HAP-1 (cell line): ENCODE measurements at regions not wholly inside any gene's neighbourhood (a gene's known extent, or its start where the extent isn't known, plus 50 kb on each side); places are given as distances from the start of the nearest gene placed in this dataset.

Experiments
- DNase-seq, 2 experiments: peaks; one replicate each; pipeline ENCODE4 v3.0.0-alpha.2; 2016 to 2020; ENCODE audit warnings: low spot score in 2 of 2
- H3K27me3 ChIP-seq: fragments of 250-450 bp; sonication (Bioruptor Pico); 2 replicates; pipeline ENCODE4 v1.5.1; 2020; ENCODE audit warnings: low read depth, mild to moderate bottlenecking, moderate library complexity
- H3K36me3 ChIP-seq: fragments of 250-450 bp; sonication (Bioruptor Pico); replicated peaks from 2 replicates; pipeline ENCODE4 v1.5.1; 2020; ENCODE audit warnings: mild to moderate bottlenecking
- H3K4me1 ChIP-seq: fragments of 250-450 bp; sonication (Bioruptor Pico); 2 replicates; pipeline ENCODE4 v1.5.1; 2020; ENCODE audit warnings: mild to moderate bottlenecking
- H3K4me3 ChIP-seq: fragments of 250-450 bp; sonication (Bioruptor Pico); 2 replicates; pipeline ENCODE4 v1.5.1; 2020; ENCODE audit warnings: mild to moderate bottlenecking, moderate library complexity
- H3K9me3 ChIP-seq: fragments of 250-450 bp; sonication (Bioruptor Pico); 2 replicates; pipeline ENCODE4 v1.5.1; 2020; ENCODE audit warnings: mild to moderate bottlenecking, moderate library complexity
- in situ Hi-C: fragments of 300-500 bp; cut with MboI; formaldehyde crosslinking; loops from 3 replicates; pipeline ENCODE4 v1.14.3; 2020; ENCODE audit warnings: low sequenced_read_pairs, inconsistent platforms, mixed read lengths

DNA sequence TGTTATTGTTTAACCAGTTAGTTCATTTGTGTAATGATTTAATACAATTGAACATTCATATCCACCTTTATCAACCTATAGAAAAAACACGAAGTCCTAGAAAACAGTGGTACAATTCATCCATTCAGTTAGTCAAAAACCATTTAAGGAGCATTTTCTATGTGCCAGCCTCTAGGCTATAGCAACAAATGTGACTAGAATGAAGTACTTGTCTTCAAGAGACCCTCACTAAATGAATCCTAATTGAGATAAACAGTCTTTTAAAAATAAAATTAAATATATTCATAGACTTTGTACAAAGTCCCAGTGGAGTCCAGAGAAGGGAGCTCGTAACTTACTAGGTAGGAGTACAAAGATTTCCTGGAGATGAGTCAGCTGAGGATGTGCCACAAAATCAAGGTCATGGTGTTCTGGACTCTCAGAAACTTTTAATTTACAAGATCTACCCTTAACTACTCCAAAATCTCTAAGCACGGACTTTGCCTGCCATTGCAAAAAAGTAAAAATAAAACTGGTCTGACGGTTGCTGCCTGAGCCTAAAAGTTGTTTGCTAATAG lies 430.7 kb upstream of the DCN start:
- no peaks in the 10 kb centered on the region for H3K27me3 ChIP-seq
- in situ Hi-C loops: no loop called here
- H3K9me3 ChIP-seq: no peaks in the 10 kb centered on the region
- no peaks in the 10 kb centered on the region for H3K36me3 ChIP-seq
- DNase-seq: no peak
- H3K4me3 ChIP-seq: no peak overlapping the region
- H3K4me1 ChIP-seq: no peaks in the 10 kb centered on the region

DNA sequence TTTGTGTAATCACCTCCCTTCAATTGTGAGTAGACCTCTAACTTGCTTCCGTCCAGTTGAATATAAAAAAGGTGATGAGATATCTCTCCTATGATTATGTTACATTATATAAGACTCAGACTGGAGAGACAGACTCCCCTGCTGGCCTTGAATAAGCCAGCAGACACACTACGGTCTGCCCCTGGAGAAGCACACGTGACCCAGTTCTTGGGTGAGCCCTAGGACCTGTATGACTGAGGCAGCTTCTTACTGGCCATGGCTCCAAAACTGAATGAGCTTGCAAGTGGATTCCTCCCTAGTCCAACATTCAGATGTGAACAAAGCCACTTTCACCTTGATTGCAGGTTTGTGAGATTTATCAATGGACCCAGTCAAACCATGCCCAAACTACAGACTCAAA lies 427.9 kb upstream of the DCN start:
- no peak for DNase-seq
- Histone ChIP-seq H3K27me3 (no peaks in the 10 kb centered on the region), H3K9me3 (no peaks in the 10 kb centered on the region), H3K4me3 (no peak overlapping the region), H3K4me1 (no peaks in the 10 kb centered on the region), H3K36me3 (no peaks in the 10 kb centered on the region)
- in situ Hi-C loops: no loop called here

DNA sequence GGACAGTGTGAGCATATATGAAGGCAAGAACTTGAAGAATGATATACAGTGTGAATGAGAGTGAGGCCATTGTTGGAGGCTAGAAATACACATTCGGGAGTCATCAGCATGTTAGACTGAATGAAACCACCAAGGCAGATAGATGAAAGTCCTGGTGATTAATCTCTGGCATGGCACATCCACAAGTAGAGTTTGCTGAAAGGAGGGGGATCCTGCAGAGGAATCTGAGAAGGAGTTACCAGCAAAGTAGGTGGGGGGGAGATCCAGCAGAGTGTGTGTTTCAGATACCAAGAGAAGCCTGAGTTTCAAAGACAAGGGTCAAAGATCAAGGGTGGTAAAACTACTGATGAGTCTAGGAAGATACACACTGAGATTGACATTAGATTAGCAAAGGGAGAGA lies 426.7 kb upstream of the DCN start:
- in situ Hi-C loops: no loop called here
- no peak for DNase-seq

DNA sequence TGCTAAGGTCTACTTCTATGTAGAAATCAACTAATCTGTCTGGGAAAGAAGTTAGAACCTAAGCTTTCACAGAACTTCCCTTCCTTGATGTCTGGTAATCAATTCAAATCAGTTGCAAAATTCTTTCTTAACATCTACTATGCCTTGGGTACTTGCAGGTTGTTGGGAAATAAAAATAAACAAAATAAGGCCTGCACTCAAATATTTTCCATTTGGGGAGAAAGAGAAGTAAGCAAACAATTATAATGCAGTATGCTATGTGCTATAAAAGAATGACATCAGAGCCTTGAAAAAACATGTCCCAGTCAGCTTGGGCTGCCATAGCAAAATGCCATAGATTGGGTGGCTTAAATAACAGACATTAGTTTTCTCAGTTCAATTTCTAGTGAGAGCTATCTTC lies 425.9 kb upstream of the DCN start:
- Histone ChIP-seq H3K36me3 (no peaks in the 10 kb centered on the region), H3K4me3 (no peak overlapping the region), H3K9me3 (no peaks in the 10 kb centered on the region), H3K27me3 (no peaks in the 10 kb centered on the region), H3K4me1 (no peaks in the 10 kb centered on the region)
- DNase-seq: no peak
- in situ Hi-C loops: no loop called here

More for the DNA sequence above, 426.7 kb upstream of the DCN start:
- no peaks in the 10 kb centered on the region for H3K36me3 ChIP-seq
- no peaks in the 10 kb centered on the region for H3K27me3 ChIP-seq
- H3K9me3 ChIP-seq: no peaks in the 10 kb centered on the region
- H3K4me1 ChIP-seq: no peaks in the 10 kb centered on the region
- H3K4me3 ChIP-seq: no peak overlapping the region

- DNase-seq: no peak
- H3K9me3 ChIP-seq: no peaks in the 10 kb centered on the region
Measured at GRCh38 chr12:91606662-91607377, 424.2 kb upstream of the DCN start.

GRCh38 chr12:91604897-91605296 lies 422.3 kb upstream of the DCN start:
- no peak for DNase-seq
- Histone ChIP-seq H3K27me3 (no peaks in the 10 kb centered on the region), H3K4me3 (no peak overlapping the region), H3K36me3 (no peaks in the 10 kb centered on the region), H3K9me3 (no peaks in the 10 kb centered on the region), H3K4me1 (no peaks in the 10 kb centered on the region)
- in situ Hi-C loops: no loop called here

More at GRCh38 chr12:91606662-91607377, 424.2 kb upstream of the DCN start:
- in situ Hi-C loops: no loop called here
- no peaks in the 10 kb centered on the region for H3K4me1 ChIP-seq
- H3K27me3 ChIP-seq: no peaks in the 10 kb centered on the region
- H3K4me3 ChIP-seq: no peak overlapping the region
- no peaks in the 10 kb centered on the region for H3K36me3 ChIP-seq

DNA sequence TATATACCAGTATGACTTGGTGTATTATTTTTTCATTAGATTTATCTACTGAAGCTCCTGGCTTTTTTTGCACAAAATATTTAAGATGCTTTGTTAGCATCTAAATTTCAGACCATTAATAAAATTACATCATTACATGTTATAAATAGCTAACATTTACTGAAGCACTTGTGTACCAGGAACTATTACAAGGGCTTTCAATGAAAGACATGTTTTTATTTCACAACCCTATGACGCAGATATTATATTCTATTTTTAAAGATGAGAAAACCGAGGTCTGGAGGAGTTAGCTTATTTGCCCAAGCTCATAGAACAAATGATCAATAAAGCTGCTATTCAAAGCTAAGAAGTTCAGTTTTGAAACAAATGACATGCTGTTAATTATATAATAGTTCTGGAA lies 420.4 kb upstream of the DCN start:
- Histone ChIP-seq H3K36me3 (no peaks in the 10 kb centered on the region), H3K9me3 (no peaks in the 10 kb centered on the region), H3K4me1 (no peaks in the 10 kb centered on the region), H3K27me3 (no peaks in the 10 kb centered on the region), H3K4me3 (no peak overlapping the region)
- in situ Hi-C loops: no loop called here
- DNase-seq: no peak

- in situ Hi-C loops: no loop called here
- no peaks in the 10 kb centered on the region for H3K4me1 ChIP-seq
Measured at GRCh38 chr12:91601054-91601453, 418.4 kb upstream of the DCN start.

GRCh38 chr12:91594715-91595114 lies 412.1 kb upstream of the DCN start:
- 0 out of 2 replicates have a peak, but pooled peaks cover 3% of the 10 kb centered on the region for H3K27me3 ChIP-seq
- no peak overlapping the region for H3K4me3 ChIP-seq
- no peaks in the 10 kb centered on the region for H3K4me1 ChIP-seq
- in situ Hi-C loops: no loop called here
- H3K9me3 ChIP-seq: no peaks in the 10 kb centered on the region
- H3K36me3 ChIP-seq: no peaks in the 10 kb centered on the region
- DNase-seq: no peak

More at GRCh38 chr12:91601054-91601453, 418.4 kb upstream of the DCN start:
- Histone ChIP-seq H3K4me3 (no peak overlapping the region), H3K27me3 (no peaks in the 10 kb centered on the region), H3K36me3 (no peaks in the 10 kb centered on the region), H3K9me3 (no peaks in the 10 kb centered on the region)
- DNase-seq: no peak

- 0 out of 2 replicates have a peak, but pooled peaks cover 3% of the 10 kb centered on the region for H3K27me3 ChIP-seq
- H3K9me3 ChIP-seq: no peaks in the 10 kb centered on the region
- DNase-seq: no peak
- H3K4me3 ChIP-seq: no peak overlapping the region
- in situ Hi-C loops: no loop called here
- 0 out of 2 replicates have a peak, but pooled peaks cover 2% of the 10 kb centered on the region for H3K4me1 ChIP-seq
- no peaks in the 10 kb centered on the region for H3K36me3 ChIP-seq
Measured at GRCh38 chr12:91591639-91591987, 409.0 kb upstream of the DCN start.

DNA sequence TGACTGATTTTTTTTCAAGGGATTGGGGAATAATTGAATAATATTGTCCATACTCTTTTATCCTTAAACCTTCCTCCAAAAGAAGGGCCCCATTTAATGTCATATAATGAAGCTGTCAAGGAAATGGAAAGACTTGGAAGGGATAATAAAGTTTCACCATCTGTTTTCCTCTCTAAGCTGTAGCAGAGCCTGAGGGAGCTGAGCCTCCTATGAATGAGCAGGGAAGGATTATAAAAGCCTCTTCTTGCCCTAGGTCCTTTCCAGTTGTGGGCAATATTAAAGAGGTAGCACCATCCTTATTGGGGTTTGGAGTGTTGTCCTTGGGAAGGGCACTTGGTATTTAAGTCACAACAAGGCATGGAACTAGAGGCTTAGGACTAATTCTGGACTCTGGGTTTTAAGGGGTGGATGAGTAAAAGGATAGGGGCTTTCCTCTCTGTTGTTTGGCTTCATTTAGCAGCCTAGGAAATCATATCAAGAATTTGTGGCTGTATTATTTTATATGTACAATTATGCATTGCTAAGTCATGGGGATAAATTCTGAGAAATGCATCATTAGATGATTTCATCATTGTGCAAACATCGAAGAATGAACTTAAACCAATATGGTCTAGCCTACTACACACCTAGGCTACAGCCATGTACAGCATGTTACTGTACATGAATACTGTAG lies 408.5 kb upstream of the DCN start:
- H3K9me3 ChIP-seq: no peaks in the 10 kb centered on the region
- H3K27me3 ChIP-seq: 0 out of 2 replicates have a peak, but pooled peaks cover 3% of the 10 kb centered on the region
- DNase-seq: no peak
- in situ Hi-C loops: no loop called here
- H3K36me3 ChIP-seq: no peaks in the 10 kb centered on the region
- H3K4me1 ChIP-seq: 0 out of 2 replicates have a peak, but pooled peaks cover 2% of the 10 kb centered on the region
- H3K4me3 ChIP-seq: no peak overlapping the region

DNA sequence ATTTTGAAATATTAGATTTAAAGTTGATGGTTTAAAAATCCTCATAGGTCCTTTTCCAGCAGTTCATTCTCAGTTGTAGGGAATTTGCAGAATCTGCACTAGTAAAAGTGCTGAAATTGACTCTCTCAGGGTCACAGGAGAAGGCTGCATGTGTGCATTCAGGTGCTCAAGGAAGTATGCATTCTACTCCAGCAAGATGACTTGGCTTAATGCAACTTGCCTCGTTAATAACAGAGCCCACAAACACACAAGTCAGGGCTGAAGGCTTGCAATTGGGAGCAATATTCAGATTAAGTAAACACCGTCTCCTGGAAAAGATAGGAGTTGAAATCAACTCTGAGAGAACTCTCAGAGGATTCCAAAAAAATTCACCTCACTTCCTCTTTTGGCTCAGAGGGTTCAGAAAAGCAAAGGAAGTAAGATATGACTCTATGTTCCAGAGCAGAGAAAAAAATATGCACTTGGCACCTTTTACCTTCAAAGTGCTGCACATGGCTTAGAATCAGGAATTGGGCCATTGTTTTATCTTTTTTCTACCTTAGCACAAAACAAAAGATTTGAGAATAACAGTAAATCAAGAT lies 406.3 kb upstream of the DCN start:
- in situ Hi-C loops: no loop called here
- Histone ChIP-seq H3K27me3 (0 out of 2 replicates have a peak, but pooled peaks cover 3% of the 10 kb centered on the region), H3K4me3 (no peak overlapping the region), H3K36me3 (no peaks in the 10 kb centered on the region), H3K9me3 (no peaks in the 10 kb centered on the region), H3K4me1 (0 out of 2 replicates have a peak, but pooled peaks cover 2% of the 10 kb centered on the region)
- DNase-seq: no peak

- Histone ChIP-seq H3K36me3 (no peaks in the 10 kb centered on the region), H3K27me3 (no peaks in the 10 kb centered on the region), H3K9me3 (no peaks in the 10 kb centered on the region), H3K4me1 (peaks cover 10% of the 10 kb centered on the region; the same call in 1 of the 2 replicates), H3K4me3 (no peak overlapping the region)
- DNase-seq: no peak
- in situ Hi-C loops: no loop called here
Measured at GRCh38 chr12:91586015-91586414, 403.4 kb upstream of the DCN start.

GRCh38 chr12:91582811-91583210 lies 400.2 kb upstream of the DCN start:
- Histone ChIP-seq H3K4me1 (peaks cover 10% of the 10 kb centered on the region; the same call in 1 of the 2 replicates), H3K4me3 (no peak overlapping the region), H3K9me3 (no peaks in the 10 kb centered on the region), H3K36me3 (no peaks in the 10 kb centered on the region), H3K27me3 (no peaks in the 10 kb centered on the region)
- in situ Hi-C loops: no loop called here
- DNase-seq: peak; percentile 56 to 93
